AG20443 (cell line): ENCODE measurements at regions not wholly inside any gene's neighbourhood (a gene's known extent, or its start where the extent isn't known, plus 50 kb on each side); places are given as distances from the start of the nearest gene placed in this dataset.
"Not testable (repeated sequence)": the region's sequence is repeated elsewhere in the genome, so short reads cannot be mapped to it uniquely, and the experiment has no call there.

Experiments
- DNase-seq: peaks from one replicate; pipeline ENCODE4 v3.0.0; 2012; ENCODE audit warnings: low spot score, mixed read lengths

- peak; percentile 31 for DNase-seq
These were observed 86.2 kb downstream of the PSAT1 start for GRCh38 chr9:78383130-78383529.

GRCh38 chr9:78386348-78386747 lies 89.4 kb downstream of the PSAT1 start:
- DNase-seq: no peak

GRCh38 chr9:78386773-78387172 lies 89.8 kb downstream of the PSAT1 start:
- DNase-seq: no peak

GRCh38 chr9:78393340-78393739 lies 96.4 kb downstream of the PSAT1 start:
- DNase-seq: no peak

- no peak for DNase-seq
These were observed 97.0 kb downstream of the PSAT1 start for GRCh38 chr9:78393932-78394331.

- DNase-seq: no peak
These were observed 99.2 kb downstream of the PSAT1 start for GRCh38 chr9:78396087-78396486.

- DNase-seq: no peak
These were observed 100.1 kb downstream of the PSAT1 start for GRCh38 chr9:78397045-78397444.

GRCh38 chr9:78397454-78397853 lies 100.5 kb downstream of the PSAT1 start:
- DNase-seq: no peak

GRCh38 chr9:78399153-78399552 lies 102.2 kb downstream of the PSAT1 start:
- DNase-seq: no peak

GRCh38 chr9:78400496-78400895 lies 103.6 kb downstream of the PSAT1 start:
- no peak for DNase-seq

- DNase-seq: no peak
These were observed 108.5 kb downstream of the PSAT1 start for GRCh38 chr9:78405461-78405860.

GRCh38 chr9:78406146-78406545 lies 109.2 kb downstream of the PSAT1 start:
- DNase-seq: no peak

GRCh38 chr9:78406933-78407332 lies 110.0 kb downstream of the PSAT1 start:
- DNase-seq: no peak

- DNase-seq: no peak
These were observed 110.8 kb downstream of the PSAT1 start for GRCh38 chr9:78407636-78408312.

GRCh38 chr9:78408388-78408787 lies 111.5 kb downstream of the PSAT1 start:
- DNase-seq: no peak

- not testable (repeated sequence) for DNase-seq
These were observed 113.1 kb downstream of the PSAT1 start for GRCh38 chr9:78409928-78410510.

GRCh38 chr9:78422309-78422708 lies 125.4 kb downstream of the PSAT1 start:
- DNase-seq: no peak

GRCh38 chr9:78424299-78424698 lies 127.4 kb downstream of the PSAT1 start:
- no peak for DNase-seq

GRCh38 chr9:78428640-78429039 lies 131.7 kb downstream of the PSAT1 start:
- no peak for DNase-seq

GRCh38 chr9:78430387-78430786 lies 133.5 kb downstream of the PSAT1 start:
- no peak for DNase-seq

- not testable (repeated sequence) for DNase-seq
These were observed 134.1 kb downstream of the PSAT1 start for GRCh38 chr9:78431039-78431438.

GRCh38 chr9:78436873-78437272 lies 139.9 kb downstream of the PSAT1 start:
- no peak for DNase-seq

- DNase-seq: no peak
These were observed 140.4 kb downstream of the PSAT1 start for GRCh38 chr9:78437296-78437695.

- no peak for DNase-seq
These were observed 140.9 kb downstream of the PSAT1 start for GRCh38 chr9:78437806-78438205.
